ENCODE measurements at regions not wholly inside any gene's neighbourhood (a gene's known extent, or its start where the extent isn't known, plus 50 kb on each side); places are given as distances from the start of the nearest gene placed in this dataset.

GRCh38 chr15:96272427-96272826 is 58.1 kb upstream of the NR2F2 start:
- TF ChIP-seq ZNF274 (IDR thresholded peaks at IDR 0.05; ENCODE audit: low read depth, low read length), result no peak
- no peak for TF ChIP-seq SUZ12 (IDR thresholded peaks at IDR 0.05; ENCODE audit: extremely low read depth, insufficient read depth, insufficient read length)
